ENCODE measurements at regions not wholly inside any gene's neighbourhood (a gene's known extent, or its start where the extent isn't known, plus 50 kb on each side); places are given as distances from the start of the nearest gene placed in this dataset.

DNA sequence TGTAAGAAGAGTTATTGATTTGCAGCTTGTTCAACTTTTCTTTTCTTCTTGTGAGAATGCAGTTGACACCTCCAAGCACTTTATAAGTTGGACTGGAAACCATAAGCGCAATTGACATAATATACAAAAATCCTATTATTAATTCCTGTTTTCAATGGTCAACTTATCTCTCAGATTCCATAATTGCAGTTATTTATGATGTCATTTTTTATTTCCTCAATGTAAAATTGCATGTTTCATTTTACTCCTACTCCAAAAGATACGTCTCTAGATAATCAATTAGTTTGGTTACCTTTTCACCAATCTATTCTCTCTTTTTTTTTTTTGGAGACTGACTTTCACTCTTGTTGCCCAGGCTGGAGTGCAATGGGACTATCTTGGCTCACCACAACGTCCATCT lies 1416.1 kb upstream of the CDH6 start:
- DNase-seq, result no peak

DNA sequence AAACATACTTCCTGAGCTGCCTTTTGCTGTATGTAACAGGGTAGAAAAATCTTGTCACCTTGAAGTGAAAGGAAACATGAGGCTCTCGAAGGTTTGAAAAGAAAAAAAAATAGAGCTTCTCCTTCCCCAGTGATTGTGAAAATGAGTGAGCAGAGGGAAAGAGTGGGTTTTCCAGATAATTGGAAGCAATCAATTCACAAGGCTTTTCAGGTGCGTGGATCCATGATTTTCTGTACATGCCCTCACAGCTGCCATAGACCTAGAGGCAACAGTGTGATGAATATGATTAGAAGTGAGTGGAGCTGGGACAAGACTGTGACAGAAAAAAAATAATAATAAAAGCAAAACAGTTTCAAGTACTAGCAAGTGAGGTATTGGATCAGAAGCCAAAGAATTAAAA lies 1422.5 kb upstream of the CDH6 start:
- DNase-seq, result no peak

DNA sequence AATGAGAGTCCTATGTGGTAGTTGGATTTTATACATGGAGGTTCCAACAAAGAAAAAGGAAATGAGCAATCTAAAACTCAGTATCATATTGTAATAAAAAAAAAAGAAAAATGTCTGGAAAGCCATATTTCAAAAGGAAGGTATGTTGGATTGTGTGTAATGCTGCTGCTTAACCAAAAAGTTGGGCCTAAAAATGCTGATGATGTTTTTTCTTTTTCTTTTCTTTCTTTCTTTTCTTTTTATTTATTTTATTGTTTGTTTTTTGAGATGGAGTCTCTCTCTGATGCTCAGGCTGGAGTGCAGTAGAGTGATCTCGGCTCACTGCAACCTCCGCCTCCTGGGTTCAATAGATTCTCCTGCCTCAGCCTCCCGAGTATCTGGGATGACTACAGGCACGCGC lies 1424.0 kb upstream of the CDH6 start:
- DNase-seq, result no peak

DNA sequence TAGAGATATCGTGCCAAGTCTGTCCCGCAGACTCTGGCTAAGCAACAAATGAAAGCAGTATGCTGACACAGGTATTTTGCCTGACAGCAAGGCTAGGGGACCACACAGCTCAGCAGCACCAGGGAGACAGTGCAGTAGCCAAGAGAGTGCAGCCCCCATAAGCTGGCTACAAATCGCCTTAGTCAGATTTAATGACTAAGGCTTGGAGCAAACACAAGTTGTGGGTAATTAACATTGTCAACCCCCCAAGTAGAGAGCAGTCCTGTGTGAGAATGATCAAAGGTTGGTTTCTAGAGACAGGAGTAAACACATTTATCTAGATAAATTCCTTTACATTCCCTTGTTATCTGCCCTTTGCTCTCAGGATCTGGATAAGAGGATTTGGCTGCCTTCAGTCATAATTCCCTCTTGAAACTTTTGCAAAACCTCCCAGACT lies 1434.5 kb upstream of the CDH6 start:
- DNase-seq, result no peak

GRCh38 chr5:29750453-29750852 lies 1443.0 kb upstream of the CDH6 start:
- no peak for DNase-seq

GRCh38 chr5:29744618-29745017 lies 1448.9 kb upstream of the CDH6 start:
- DNase-seq, result no peak

DNA sequence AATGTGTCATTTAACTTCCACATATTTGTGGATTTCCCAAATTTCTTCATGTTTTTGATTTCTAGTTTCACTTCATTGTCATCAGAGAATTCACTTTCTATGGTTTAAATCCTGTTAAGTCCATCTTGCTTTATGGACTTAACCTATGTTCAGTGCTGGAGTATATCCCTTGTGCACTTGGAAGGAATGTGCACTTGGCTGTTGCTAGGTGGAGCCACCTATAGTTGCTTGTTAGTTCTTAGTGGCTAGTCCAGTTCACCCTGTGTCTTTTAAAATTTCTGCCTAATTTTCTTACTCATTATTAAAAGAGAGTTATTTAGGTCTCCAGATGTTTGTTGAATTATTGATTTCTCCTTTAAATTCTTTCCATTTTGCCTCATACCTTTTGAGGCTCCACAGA lies 1472.5 kb upstream of the CDH6 start:
- no peak for DNase-seq

- no peak for DNase-seq
Measured at GRCh38 chr5:29719171-29719570, 1474.3 kb upstream of the CDH6 start.

DNA sequence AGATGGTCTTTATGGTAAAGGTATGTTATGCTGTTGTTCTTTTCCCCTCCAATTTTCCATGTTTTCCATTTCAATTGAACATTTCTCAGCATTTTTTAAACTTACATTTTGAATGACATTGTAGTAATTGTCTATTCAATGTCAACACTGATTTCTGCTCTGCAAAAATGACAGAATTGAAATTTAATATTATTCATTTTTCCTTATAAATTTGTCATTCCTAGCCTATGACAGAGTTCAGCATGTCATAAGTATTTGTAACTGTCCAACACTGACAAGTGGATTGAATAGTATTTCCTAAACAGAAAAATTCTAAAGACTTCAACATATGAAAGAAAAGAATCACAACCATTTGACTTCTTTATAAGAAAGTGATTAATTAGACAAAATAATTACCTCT lies 1478.3 kb upstream of the CDH6 start:
- no peak for DNase-seq

DNA sequence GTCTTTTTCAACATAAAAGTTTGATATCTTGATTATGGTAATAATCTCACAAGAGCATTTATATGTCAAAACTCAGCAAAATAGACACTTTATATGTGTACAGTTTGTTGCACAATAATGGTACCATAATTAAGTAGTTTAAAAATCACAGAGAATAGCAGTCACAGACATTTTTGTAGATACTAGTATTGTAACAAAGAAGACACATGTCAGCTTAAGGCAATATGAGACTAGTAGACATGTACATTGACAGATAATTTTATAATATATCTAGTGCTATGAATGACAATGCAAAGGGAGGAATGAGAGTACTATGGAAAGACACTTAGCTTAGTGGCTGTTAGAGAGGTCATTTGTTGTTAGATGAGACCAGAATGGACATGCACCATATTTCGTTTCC lies 1490.6 kb upstream of the CDH6 start:
- DNase-seq, result no peak

DNA sequence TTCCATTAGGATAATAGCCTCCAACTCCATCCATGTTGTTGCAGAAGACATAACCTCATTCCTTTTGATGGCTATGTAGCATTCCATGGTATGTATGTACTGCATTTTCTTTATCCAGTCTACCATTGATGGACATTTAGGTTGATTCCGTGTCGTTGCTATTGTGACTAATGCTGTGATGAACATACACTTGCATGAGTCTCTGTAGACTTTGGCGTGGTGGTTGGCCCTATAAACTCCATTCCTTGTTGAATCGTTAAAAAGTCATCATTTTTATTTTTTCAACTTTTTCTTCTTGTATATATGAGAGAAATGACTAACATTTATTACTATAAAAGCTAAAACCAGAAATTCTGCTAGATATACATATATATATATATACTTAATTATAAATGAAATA lies 1491.9 kb upstream of the CDH6 start:
- no peak for DNase-seq

GRCh38 chr5:29697785-29698414 lies 1495.6 kb upstream of the CDH6 start:
- no peak for DNase-seq

DNA sequence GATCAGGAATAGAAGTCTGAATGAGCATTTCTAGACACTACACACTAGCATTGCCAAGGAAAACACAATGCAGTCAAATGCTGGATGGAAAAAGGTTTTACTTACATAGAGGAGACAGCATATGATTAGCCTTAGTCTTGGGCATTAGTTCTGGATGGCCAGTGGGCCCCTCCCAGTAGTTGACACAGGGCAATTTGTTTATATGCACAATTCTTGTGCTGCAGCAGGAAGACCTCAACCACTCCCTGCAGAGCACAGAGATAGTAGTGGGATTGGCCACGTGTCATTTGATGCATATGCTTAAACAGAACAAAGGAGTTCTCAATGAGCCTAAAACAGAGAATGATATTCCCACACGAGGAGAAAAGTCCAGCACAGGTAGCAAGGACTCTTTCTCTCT lies 1496.2 kb upstream of the CDH6 start:
- DNase-seq, result no peak

DNA sequence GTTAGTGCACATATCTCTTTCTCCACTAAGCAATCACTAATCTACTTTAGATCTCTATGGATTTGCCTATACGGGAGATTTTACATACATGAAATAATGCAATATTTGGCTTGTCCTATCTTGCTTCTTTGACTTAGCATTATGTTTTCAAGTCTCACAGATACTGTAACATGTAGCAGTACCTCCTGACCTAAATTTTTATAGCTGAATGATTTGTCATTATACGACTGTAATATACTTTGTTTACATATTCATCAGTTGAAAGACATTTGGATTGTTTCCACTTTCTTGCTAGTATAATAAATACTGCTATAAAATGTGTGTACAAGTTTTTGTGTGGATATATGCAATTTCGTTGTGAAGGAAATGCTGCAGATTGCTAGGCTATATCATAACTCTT lies 1520.8 kb upstream of the CDH6 start:
- no peak for DNase-seq

DNA sequence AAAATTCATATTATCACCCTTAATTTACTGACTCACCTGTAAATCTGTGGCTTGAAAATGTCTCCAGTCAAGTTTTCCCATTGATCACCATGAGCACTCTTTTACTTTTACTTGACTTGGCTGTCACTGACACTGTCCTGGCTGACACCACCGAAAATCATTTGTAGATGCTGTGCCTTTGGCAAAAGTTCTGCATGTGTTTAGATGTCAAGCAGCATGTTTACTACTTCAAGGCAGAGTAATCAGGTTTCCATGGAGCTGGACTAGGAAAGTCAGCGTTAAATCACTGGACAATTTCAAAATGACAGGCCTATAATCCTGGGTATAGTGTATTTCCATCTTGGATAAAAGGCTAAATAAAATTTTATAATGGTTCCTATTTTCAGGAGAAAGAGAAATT lies 1530.6 kb upstream of the CDH6 start:
- no peak for DNase-seq

- DNase-seq, result no peak
Measured at GRCh38 chr5:29654954-29655353, 1538.5 kb upstream of the CDH6 start.

DNA sequence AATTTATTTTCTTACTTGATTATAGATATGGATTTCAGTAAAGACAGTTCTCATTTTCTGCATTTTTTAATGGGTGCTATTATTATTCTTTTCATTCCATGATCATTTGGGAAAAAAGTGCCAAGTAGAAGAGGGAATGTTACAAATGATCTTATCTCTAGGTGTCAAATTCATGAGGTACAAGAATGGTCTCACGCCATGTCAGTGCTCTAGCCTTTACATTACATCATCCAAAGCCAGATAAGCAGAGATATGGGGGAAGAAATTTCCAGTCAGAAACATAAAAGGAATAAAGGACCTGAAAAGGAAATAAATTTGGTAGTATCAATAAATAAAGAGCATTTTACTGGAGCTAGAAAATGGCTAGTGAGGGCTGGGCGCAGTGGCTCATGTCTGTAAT lies 1544.2 kb upstream of the CDH6 start:
- DNase-seq, result no peak

DNA sequence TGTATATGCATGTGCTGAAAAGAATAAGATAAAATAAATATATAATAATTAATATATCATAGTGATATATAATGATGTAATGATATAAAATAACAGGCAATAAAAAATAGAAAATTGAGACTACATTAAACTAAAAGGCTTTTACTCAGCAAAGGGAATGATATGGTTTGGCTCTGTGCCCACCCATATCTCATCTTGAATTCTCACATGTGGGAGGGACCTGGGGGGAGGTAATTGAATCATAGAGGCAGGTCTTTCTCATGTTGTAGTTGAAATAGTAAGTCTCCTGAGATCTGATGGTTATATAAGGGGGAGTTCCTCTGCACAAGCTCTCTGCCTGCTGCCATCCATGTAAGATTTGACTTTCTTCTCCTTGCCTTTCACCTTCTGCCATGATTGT lies 1550.9 kb upstream of the CDH6 start:
- no peak for DNase-seq

DNA sequence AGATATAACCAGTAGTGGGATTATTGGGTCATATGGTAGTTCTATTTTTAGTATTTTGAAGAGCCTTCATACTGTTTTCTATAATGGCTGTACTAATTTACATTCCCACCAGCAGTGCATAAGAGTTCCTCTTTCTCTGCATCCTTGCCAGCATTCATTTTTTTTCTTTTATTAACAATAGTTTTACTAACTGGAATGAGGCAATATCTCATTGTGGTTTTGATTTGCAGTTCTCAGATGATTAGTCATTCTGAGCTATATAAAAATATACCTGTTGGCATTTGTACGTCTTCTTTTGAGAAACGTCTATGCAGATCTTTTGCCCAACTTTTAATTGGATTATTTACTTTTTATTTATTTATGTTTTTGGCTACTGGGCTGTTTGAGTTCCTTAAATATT lies 1579.3 kb upstream of the CDH6 start:
- no peak for DNase-seq

- no peak for DNase-seq
Measured at GRCh38 chr5:29588236-29588635, 1605.2 kb upstream of the CDH6 start.

DNA sequence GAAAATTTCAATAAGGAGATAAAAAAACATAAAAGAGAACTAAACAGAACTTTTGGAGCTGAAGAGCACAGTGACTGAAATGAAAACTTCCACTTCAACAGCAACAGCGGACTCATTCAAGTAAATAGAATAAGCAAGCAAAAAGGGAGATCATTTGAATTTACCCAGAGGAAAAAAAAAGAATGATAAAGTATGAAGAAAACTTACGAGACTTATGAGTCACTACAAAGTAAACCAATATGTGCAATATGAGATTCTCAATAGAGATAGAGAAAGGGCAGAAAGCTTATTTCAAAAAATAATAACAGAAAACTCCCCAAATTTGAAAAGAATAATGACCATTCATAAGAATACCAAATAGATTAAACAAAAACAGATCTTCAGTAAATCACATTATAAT lies 1605.7 kb upstream of the CDH6 start:
- no peak for DNase-seq

DNA sequence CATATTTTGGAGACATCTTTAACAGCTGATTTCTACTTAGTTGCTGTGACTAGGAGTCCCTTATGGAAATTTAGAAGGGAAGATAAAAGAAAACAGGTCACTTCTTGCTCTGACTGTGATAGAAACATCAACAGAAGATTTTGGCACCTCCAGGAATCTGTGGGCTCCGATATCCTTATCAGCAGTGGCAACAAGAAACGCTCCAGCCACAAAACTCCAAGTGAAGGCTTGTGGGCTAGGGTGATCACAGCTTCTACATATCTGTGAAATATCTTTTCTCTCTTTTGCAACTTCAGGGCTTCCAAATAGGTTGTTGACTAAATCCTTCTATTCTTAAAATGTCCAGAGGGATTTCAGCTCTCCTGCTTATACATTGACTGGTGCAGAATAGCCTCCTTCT lies 1625.5 kb upstream of the CDH6 start:
- no peak for DNase-seq

- DNase-seq, result no peak
Measured at GRCh38 chr5:29561564-29561963, 1631.9 kb upstream of the CDH6 start.

GRCh38 chr5:29550523-29550922 lies 1643.0 kb upstream of the CDH6 start:
- no peak for DNase-seq

- DNase-seq, result no peak
Measured at GRCh38 chr5:29548262-29548661, 1645.2 kb upstream of the CDH6 start.

Data from MV-4-11 (cell line).